Neural cell (in vitro differentiated cells): ENCODE measurements at regions not wholly inside any gene's neighbourhood (a gene's known extent, or its start where the extent isn't known, plus 50 kb on each side); places are given as distances from the start of the nearest gene placed in this dataset.

Source experiments
- EP300 ChIP-seq: fragments of 450-650 bp; conservative IDR thresholded peaks from 2 replicates; pipeline ENCODE4 v1.6.1; 2014; ENCODE audit warnings: antibody characterized with exemption, mild to moderate bottlenecking, moderate library complexity; ENCODE audit not compliant: poor library complexity, severe bottlenecking
- EZH2 ChIP-seq: fragments of 200-600, 300-800 bp; shearing (Covaris generic), sonication (generic); IDR thresholded peaks from 2 replicates; pipeline ENCODE4 v1.6.1; 2014; ENCODE audit warnings: antibody characterized with exemption, low read length, borderline replicate concordance, mild to moderate bottlenecking; ENCODE audit not compliant: insufficient read depth, poor library complexity, severe bottlenecking
- POLR2AphosphoS5 ChIP-seq: IDR thresholded peaks from 2 replicates; pipeline ENCODE4 v1.6.1; 2012
- SMC3 ChIP-seq: fragments of 450-650 bp; conservative IDR thresholded peaks from 2 replicates; pipeline ENCODE4 v1.6.1; 2014; ENCODE audit warnings: antibody characterized with exemption, mild to moderate bottlenecking, moderate library complexity; ENCODE audit not compliant: poor library complexity
- TAF1 ChIP-seq: IDR thresholded peaks from 2 replicates; pipeline ENCODE4 v1.6.1; 2012; ENCODE audit warnings: low read depth
- TF ChIP-seq, protein P1 (sequence below): fragments of 450-650 bp; IDR thresholded peaks from 2 replicates; pipeline ENCODE4 v1.5.1; 2014; ENCODE audit warnings: antibody characterized with exemption, mild to moderate bottlenecking, moderate library complexity; ENCODE audit not compliant: poor library complexity, severe bottlenecking

DNA sequence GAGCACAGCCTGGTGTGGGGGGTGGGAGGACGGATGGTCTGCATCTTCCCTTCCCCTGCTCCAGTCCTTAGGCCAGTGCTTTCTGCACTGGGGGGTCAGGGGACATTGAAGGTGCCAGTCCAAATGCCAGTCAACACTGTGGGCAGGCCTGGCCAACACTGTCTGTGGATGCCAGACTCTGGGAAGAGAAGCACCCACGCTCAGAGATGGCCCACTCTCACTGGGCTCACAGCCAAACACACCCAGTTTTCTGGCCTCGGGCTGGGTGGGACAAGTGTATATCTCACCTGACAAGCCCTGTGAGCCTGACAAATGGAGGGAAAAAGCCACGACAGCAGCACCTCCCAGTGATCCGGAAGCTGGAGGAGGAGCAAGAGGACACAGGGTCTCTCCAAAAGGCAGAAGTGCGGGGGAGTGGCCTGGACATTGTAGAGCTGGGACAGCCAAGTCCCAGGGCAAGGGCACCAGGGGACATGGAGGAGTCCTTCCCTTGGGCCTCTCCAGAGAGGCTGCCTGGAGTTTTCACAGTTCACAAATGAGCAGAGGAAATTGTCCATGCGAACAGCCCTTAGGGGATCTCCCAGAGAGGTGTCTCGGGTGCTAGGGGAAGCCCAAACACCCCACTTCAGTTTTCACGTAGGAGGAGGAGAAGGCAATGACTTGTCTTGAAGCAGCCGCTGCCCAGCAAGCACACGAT is 79.3 kb downstream of the SDC1 start:
- no peak for TF ChIP-seq EZH2
- TF ChIP-seq POLR2AphosphoS5: no peak
- TF ChIP-seq, protein P1, sequence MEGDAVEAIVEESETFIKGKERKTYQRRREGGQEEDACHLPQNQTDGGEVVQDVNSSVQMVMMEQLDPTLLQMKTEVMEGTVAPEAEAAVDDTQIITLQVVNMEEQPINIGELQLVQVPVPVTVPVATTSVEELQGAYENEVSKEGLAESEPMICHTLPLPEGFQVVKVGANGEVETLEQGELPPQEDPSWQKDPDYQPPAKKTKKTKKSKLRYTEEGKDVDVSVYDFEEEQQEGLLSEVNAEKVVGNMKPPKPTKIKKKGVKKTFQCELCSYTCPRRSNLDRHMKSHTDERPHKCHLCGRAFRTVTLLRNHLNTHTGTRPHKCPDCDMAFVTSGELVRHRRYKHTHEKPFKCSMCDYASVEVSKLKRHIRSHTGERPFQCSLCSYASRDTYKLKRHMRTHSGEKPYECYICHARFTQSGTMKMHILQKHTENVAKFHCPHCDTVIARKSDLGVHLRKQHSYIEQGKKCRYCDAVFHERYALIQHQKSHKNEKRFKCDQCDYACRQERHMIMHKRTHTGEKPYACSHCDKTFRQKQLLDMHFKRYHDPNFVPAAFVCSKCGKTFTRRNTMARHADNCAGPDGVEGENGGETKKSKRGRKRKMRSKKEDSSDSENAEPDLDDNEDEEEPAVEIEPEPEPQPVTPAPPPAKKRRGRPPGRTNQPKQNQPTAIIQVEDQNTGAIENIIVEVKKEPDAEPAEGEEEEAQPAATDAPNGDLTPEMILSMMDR: no peak
- no peak for TF ChIP-seq TAF1
- no peak for TF ChIP-seq EP300
- TF ChIP-seq SMC3: no peak
